ENCODE measurements at regions not wholly inside any gene's neighbourhood (a gene's known extent, or its start where the extent isn't known, plus 50 kb on each side); places are given as distances from the start of the nearest gene placed in this dataset.

DNA sequence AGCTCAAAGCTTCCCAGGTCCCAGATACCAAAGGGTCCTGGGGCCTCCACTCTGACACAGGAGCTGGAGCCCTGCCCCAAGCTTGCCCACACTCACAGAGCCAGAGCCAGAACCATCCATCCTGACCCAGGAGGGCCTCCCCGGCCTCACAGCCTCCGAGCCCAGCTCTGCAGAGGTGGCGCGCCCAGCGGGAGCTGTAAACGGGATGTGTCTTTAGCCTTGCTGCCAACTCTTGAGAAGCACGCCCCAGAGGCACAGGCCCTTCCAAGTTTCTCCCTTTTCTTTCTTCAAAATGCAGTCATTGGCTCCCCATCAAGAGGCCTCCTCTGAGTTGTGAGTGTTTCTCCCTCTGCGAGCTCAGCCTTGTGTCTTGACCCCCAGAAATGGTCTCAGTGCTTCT lies 75.0 kb downstream of the PDGFA start:
- Histone ChIP-seq H4K20me1 (ENCODE audit: control insufficient read depth, insufficient read depth) (no peaks in the 10 kb centered on the region), H3K27me3 (replicated peaks in 1 of 2; ENCODE audit: control insufficient read depth in 2 of 2, insufficient read depth in 2 of 2, low read length in 1 of 2) (no peaks in the 10 kb centered on the region), H3K4me1 (ENCODE audit: control insufficient read depth, insufficient read depth, low read length) (no peaks in the 10 kb centered on the region), H2AFZ (ENCODE audit: control insufficient read depth, low read depth, low read length) (no peak overlapping the region), H3K9me3 (replicated peaks; ENCODE audit: control insufficient read depth, insufficient read depth, low read length) (no peaks in the 10 kb centered on the region; the same call in 2 of the 3 replicates), H3K9ac (ENCODE audit: control insufficient read depth, insufficient read depth, low read length) (no peak overlapping the region), H3K4me3 (no peak overlapping the region), H3K36me3 (ENCODE audit: control insufficient read depth in 2 of 2, insufficient read depth in 2 of 2, low read length in 1 of 2) (no peaks in the 10 kb centered on the region), H3K4me2 (ENCODE audit: control insufficient read depth, insufficient read depth) (no peak overlapping the region), H3K79me2 (ENCODE audit: control insufficient read depth, insufficient read depth, low read length) (no peaks in the 10 kb centered on the region), H3K27ac (ENCODE audit: control insufficient read depth, insufficient read depth) (no peak overlapping the region)
- intact Hi-C loops (cut with micrococcal nuclease; ENCODE audit: unreplicated experiment) (no loop called here), in situ Hi-C loops (cut with MboI) (no loop called here)
- BruUV-seq (replicated peaks), result no TSS peak
- CTCF ChIA-PET, result no interaction called here
- SMC1A ChIA-PET (ENCODE audit: uncharacterized antibody, unreplicated experiment), result no interaction called here
- POLR2A ChIA-PET, result no interaction called here
- TF ChIP-seq DPF2 (IDR thresholded peaks at IDR 0.05) (no peak), NBN (IDR thresholded peaks at IDR 0.05) (no peak), GATAD2B (conservative IDR thresholded peaks at IDR 0.05; ENCODE audit: low read depth) (no peak), LARP7 (IDR thresholded peaks at IDR 0.05) (no peak), MXI1 (IDR thresholded peaks at IDR 0.05; ENCODE audit: low read depth, low read length) (no peak), SIX5 (IDR thresholded peaks at IDR 0.05; ENCODE audit: low read depth, low read length, severe bottlenecking) (no peak), POU2F2 (IDR thresholded peaks at IDR 0.05; ENCODE audit: borderline replicate concordance, low read depth, low read length) (no peak), IKZF2 (IDR thresholded peaks at IDR 0.05) (no peak)
- TF ChIP-seq, protein P1, sequence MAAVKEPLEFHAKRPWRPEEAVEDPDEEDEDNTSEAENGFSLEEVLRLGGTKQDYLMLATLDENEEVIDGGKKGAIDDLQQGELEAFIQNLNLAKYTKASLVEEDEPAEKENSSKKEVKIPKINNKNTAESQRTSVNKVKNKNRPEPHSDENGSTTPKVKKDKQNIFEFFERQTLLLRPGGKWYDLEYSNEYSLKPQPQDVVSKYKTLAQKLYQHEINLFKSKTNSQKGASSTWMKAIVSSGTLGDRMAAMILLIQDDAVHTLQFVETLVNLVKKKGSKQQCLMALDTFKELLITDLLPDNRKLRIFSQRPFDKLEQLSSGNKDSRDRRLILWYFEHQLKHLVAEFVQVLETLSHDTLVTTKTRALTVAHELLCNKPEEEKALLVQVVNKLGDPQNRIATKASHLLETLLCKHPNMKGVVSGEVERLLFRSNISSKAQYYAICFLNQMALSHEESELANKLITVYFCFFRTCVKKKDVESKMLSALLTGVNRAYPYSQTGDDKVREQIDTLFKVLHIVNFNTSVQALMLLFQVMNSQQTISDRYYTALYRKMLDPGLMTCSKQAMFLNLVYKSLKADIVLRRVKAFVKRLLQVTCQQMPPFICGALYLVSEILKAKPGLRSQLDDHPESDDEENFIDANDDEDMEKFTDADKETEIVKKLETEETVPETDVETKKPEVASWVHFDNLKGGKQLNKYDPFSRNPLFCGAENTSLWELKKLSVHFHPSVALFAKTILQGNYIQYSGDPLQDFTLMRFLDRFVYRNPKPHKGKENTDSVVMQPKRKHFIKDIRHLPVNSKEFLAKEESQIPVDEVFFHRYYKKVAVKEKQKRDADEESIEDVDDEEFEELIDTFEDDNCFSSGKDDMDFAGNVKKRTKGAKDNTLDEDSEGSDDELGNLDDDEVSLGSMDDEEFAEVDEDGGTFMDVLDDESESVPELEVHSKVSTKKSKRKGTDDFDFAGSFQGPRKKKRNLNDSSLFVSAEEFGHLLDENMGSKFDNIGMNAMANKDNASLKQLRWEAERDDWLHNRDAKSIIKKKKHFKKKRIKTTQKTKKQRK (IDR thresholded peaks at IDR 0.05; ENCODE audit: low read depth, low read length), result no peak
- TF ChIP-seq, protein P2, sequence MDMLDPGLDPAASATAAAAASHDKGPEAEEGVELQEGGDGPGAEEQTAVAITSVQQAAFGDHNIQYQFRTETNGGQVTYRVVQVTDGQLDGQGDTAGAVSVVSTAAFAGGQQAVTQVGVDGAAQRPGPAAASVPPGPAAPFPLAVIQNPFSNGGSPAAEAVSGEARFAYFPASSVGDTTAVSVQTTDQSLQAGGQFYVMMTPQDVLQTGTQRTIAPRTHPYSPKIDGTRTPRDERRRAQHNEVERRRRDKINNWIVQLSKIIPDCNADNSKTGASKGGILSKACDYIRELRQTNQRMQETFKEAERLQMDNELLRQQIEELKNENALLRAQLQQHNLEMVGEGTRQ (IDR thresholded peaks at IDR 0.05; ENCODE audit: borderline replicate concordance, low read depth, low read length), result no peak
- TF ChIP-seq, protein P3, sequence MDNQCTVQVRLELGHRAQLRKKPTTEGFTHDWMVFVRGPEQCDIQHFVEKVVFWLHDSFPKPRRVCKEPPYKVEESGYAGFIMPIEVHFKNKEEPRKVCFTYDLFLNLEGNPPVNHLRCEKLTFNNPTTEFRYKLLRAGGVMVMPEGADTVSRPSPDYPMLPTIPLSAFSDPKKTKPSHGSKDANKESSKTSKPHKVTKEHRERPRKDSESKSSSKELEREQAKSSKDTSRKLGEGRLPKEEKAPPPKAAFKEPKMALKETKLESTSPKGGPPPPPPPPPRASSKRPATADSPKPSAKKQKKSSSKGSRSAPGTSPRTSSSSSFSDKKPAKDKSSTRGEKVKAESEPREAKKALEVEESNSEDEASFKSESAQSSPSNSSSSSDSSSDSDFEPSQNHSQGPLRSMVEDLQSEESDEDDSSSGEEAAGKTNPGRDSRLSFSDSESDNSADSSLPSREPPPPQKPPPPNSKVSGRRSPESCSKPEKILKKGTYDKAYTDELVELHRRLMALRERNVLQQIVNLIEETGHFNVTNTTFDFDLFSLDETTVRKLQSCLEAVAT (IDR thresholded peaks at IDR 0.05), result no peak
- no peak for ATAC-seq
- RAD21 ChIA-PET (ENCODE audit: unreplicated experiment), result no interaction called here
- WGBS (ENCODE audit: insufficient coverage, insufficient replicate concordance, low lambda C conversion rate, missing lambda C conversion rate), result 68% methylated on average over 8 of the region's 8 CpGs
- FAIRE-seq, result no peak
- DNase-seq (ENCODE audit: low read depth, low spot score), result no peak

Data from GM12878 (cell line).